DMS153 (cell line): ENCODE measurements at regions not wholly inside any gene's neighbourhood (a gene's known extent, or its start where the extent isn't known, plus 50 kb on each side); places are given as distances from the start of the nearest gene placed in this dataset.
"Not testable (repeated sequence)": the region's sequence is repeated elsewhere in the genome, so short reads cannot be mapped to it uniquely, and the experiment has no call there.

Experiments
- DNase-seq: peaks from one replicate; lab custom pipeline; 2025; lab: John Stamatoyannopoulos, UW

GRCh38 chr11:22920939-22921565, 60.8 kb upstream of the CCDC179 start:
- peak; percentile 3 for DNase-seq

GRCh38 chr11:22922672-22923071, 62.4 kb upstream of the CCDC179 start:
- no peak for DNase-seq

- DNase-seq: no peak
Measured at GRCh38 chr11:22923561-22923960, 63.3 kb upstream of the CCDC179 start.

DNA sequence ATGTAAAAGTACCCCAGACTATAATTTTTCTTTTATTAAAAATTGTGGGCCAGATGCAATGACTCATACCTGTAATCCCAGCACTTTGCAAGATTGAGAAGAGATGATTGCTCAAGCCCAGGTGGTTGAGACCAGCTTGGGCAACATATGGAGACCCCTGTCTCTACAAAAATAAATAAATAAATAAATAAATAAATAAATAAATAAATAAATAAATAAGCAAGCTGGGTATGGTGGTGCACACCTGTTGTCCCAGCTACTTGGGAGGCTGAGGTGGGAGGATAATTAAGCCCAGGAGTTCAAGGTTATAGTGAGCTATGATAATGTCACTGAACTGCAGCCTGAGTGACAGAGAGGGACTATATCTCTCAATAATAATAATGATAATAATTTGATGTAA, 66.1 kb upstream of the CCDC179 start:
- DNase-seq: no peak

GRCh38 chr11:22927793-22928192, 67.5 kb upstream of the CCDC179 start:
- DNase-seq: no peak

- no peak for DNase-seq
Measured at GRCh38 chr11:22928207-22928917, 68.1 kb upstream of the CCDC179 start.

GRCh38 chr11:22930816-22931594, 70.7 kb upstream of the CCDC179 start:
- no peak for DNase-seq

DNA sequence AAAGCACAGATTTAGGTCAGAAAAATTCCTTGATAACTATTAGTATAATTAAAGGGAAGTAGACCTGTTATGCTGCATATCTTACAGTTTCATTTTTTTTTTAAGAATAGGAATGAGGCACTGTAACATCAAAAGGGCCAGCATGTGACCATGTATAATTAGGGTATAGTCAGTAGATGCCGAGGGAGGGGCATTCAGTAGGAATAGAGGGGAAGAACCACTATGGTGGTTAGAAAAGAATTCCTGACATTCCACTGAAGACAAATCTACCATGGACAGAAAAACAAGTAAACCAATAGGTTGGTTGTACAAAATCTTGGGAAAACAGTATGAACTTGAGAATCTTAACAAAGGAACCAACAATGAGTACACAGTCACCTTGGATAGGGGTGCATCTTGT, 78.4 kb upstream of the CCDC179 start:
- no peak for DNase-seq

- DNase-seq: not testable (repeated sequence)
Measured at GRCh38 chr11:22941544-22941943, 81.3 kb upstream of the CCDC179 start.

- DNase-seq: no peak
Measured at GRCh38 chr11:22957786-22958185, 97.5 kb upstream of the CCDC179 start.

DNA sequence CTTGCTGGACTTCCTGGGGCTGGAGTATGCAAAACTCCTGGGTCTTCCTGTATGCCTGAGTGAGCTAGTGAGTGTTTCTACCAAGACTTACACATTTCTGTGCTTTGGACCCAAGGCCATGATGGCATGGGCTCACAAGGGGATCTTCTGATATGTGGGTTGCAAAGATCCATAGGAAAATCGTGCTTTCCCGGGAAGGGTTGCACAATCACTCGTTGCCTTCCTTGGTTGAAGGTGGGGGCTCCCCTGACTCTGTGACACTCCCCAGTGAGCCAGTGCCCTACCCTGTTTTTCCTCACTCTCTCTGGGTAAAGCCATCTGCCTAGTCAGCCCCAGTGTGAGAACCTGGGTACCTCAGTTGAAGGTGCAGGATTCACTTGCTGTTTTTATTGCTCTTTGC, 114.0 kb upstream of the CCDC179 start:
- DNase-seq: no peak

DNA sequence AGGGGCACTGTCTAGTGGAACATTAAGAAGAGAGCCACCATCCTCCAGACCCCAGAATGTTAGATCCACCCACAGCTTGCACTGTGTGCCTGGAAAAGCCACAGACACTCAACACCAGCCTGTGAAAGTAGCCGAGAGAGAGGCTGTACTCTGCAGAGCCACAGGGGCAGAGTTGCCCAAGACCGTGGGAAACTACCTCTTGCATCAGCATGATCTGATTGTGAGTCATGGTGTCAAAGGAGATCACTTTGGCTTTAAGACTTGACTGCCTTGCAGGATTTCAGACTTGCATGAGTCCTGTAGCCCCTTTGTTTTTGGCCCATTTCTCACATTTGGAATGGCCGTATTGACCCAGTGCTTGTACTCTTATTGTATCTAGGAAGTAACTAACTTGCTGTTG, 115.9 kb upstream of the CCDC179 start:
- no peak for DNase-seq

- no peak for DNase-seq
Measured at GRCh38 chr11:22982903-22983302, 122.6 kb upstream of the CCDC179 start.

GRCh38 chr11:22984045-22984444, 123.8 kb upstream of the CCDC179 start:
- DNase-seq: no peak

DNA sequence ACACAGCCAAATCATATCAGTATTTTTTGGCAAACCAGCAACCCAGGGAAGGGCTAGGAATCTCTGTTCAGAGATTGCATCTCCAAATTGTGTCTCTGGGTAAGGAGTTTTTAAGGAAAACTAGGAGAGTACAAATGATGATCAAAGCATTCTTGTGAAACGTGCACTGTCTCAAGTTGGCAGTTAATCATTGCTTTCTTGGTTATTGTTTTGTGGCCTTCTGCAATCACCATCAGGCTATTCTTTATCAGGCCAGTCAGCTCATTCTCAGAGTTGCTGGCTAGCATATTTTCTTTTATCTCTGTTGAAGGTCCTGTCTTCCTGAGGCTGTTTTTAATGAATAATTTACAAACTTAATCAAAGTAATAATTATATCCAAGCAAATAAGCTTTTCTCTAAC, 129.1 kb upstream of the CCDC179 start:
- DNase-seq: no peak

GRCh38 chr11:22991196-22991595, 130.9 kb upstream of the CCDC179 start:
- no peak for DNase-seq

GRCh38 chr11:23006730-23007129, 146.5 kb upstream of the CCDC179 start:
- DNase-seq: no peak

- DNase-seq: no peak
Measured at GRCh38 chr11:23010790-23011335, 150.6 kb upstream of the CCDC179 start.

DNA sequence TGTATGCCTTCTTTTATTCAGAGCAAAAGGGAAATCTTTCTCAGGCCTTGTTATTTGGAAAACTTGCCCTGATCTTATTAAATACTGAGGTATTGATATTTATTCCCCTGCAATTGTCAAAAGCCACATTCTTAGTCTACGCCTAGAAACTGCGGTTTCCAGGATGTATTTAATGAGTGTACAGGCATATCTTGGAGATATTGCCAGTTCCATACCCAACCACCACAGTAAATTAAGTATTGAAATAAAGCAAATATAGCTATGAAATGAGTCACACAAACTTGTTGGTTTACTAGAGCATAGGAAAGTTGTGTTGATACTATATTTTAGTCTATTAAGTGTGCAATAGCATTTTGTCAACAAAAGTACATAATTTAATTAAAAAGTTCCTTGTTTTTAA, 152.7 kb upstream of the CCDC179 start:
- no peak for DNase-seq

- DNase-seq: no peak
Measured at GRCh38 chr11:23013509-23013908, 153.2 kb upstream of the CCDC179 start.

GRCh38 chr11:23021287-23021863, 161.1 kb upstream of the CCDC179 start:
- no peak for DNase-seq

DNA sequence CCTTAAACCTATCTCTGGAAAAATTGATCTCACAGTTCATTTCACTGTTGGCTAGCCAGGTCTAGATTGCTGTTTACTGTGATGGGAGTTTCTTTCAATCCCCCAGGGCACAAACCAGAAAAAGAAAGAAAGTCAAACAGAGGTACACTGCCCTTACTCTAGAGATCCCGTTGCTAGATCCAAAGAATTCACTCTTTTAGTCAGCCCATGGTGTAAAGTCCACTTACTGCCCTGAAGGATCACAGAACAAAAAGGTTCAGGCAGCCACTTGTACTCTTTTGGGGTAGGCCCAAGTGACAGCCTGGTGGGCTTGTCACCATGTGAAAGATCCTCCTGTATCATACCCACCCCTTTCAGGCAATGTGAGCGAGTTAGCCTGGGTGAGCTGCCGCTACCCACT, 162.6 kb upstream of the CCDC179 start:
- no peak for DNase-seq

DNA sequence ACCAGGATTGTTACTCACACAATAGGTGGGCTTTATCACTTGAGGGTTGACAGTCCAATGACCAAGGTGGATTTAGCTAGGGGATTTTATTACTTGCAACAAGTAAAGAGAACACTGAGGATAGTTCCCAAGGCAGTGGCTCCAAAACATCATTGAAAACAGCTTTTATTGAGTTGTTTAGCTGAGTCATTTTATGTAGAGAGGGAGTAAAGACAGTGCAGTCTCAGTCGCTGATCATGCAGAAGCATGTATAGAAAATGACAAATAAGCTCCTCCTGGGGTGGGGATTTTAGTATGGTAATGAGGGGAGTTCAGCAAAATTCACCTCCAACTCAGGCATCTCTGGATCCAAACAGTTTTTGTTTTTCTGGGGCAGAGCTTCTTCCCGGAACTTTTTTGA, 163.0 kb upstream of the CCDC179 start:
- no peak for DNase-seq
